Thymus (tissue), 11 donors: ENCODE measurements at regions not wholly inside any gene's neighbourhood (a gene's known extent, or its start where the extent isn't known, plus 50 kb on each side); places are given as distances from the start of the nearest gene placed in this dataset.

ENCODE experiments used
- DNase-seq, 9 donors: peaks; one replicate each; pipeline ENCODE4 v3.0.0-alpha.2; 2013; ENCODE audit warnings: low spot score in 9 of 9, low read depth in 6 of 9, missing footprints in 1 of 9
- H3K27ac ChIP-seq, 2 donors: one replicate each; pipeline ENCODE4 v1.5.1; 2013; ENCODE audit warnings: control low read depth in 1 of 2, low read depth in 1 of 2, low read length in 1 of 2, mild to moderate bottlenecking in 1 of 2, moderate library complexity in 1 of 2
- H3K27me3 ChIP-seq, 2 donors: one replicate each; pipeline ENCODE4 v1.5.1; 2013; ENCODE audit warnings: low read length in 1 of 2; ENCODE audit not compliant: control insufficient read depth in 2 of 2, insufficient read depth in 1 of 2
- H3K36me3 ChIP-seq, 2 donors: one replicate each; pipeline ENCODE4 v1.5.1; 2013; ENCODE audit warnings: low read length in 1 of 2, mild to moderate bottlenecking in 1 of 2, moderate library complexity in 1 of 2; ENCODE audit not compliant: control insufficient read depth in 2 of 2, insufficient read depth in 2 of 2
- H3K4me1 ChIP-seq, 2 donors: one replicate each; pipeline ENCODE4 v1.5.1; 2013; ENCODE audit warnings: low read length in 2 of 2; ENCODE audit not compliant: control insufficient read depth in 2 of 2, insufficient read depth in 2 of 2
- H3K4me3 ChIP-seq, 2 donors: one replicate each; pipeline ENCODE4 v1.5.1; 2013; ENCODE audit warnings: low read length in 2 of 2, control low read depth in 1 of 2, mild to moderate bottlenecking in 1 of 2
- H3K9me3 ChIP-seq, 2 donors: one replicate each; pipeline ENCODE4 v1.5.1; 2013; ENCODE audit warnings: low read length in 1 of 2, mild to moderate bottlenecking in 1 of 2; ENCODE audit not compliant: control insufficient read depth in 2 of 2, insufficient read depth in 1 of 2
- WGBS: extraction: QIAGEN DNeasy Blood & Tissue Kit; methylation state at CpG from one replicate; pipeline ENCODE4 v1.1.7; 2013; 5-methylcytosine and 5-hydroxymethylcytosine counted together
- donor health status: healthy.

DNA sequence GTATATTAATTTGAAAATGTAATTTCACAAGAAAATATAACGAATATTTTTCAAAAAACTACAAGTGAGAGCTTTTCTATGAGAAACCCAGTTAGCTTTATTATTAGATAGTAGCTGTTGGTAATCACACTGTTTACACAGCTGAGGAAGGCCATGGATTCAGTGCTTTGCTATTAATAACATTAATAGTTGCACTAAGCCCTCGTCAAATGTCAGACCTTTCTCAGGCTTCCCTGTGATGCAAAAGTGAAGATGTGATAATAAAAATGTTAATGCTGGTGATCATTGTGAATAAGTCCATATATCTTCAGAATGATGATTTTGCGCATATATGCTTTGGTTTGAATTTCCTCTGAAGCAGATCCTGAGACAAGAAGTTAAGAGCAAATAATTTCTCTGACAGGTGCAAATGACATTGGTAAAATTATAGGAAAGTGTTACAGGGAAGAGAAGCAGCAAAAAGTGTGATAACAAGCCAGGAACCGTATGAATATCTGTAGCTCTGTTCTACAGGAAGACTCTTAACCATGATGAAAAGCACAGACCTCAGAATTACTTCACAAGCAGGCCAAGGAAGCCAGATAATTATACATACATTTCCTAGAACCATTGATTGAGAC, 56.5 kb upstream of the CNTN6 start:
- DNase-seq, result no peak
- H3K4me1 ChIP-seq, result no peaks in the 10 kb centered on the region
- H3K36me3 ChIP-seq, result no peaks in the 10 kb centered on the region
- H3K27ac ChIP-seq, result no peak overlapping the region
- H3K9me3 ChIP-seq, result peaks cover 0 to 16% of the 10 kb centered on the region in 2 donors
- no peak overlapping the region for H3K4me3 ChIP-seq
- WGBS, result 77% methylated on average over 4 of the region's 4 CpGs
- H3K27me3 ChIP-seq, result no peaks in the 10 kb centered on the region

DNA sequence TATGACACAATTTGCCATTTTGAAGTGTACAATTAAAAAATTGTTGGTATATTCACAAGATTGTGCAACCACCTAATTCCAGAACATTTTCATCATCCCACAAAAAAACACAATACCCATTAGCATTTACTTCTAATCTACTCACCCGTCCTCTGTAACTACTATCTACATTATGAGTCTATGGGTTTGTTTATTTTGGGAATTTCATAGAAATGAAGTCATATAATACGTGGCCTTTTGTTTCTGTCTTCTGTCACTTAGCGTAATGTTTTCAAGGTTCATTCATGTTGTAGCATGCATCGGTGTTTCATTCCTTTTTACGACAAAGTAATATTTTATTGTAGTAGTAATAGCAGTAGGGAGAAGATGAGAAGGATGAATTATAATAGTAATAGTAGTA, 55.2 kb upstream of the CNTN6 start:
- Histone ChIP-seq H3K9me3 (peaks cover 0 to 16% of the 10 kb centered on the region in 2 donors), H3K4me3 (no peak overlapping the region), H3K27ac (no peak overlapping the region), H3K36me3 (no peaks in the 10 kb centered on the region), H3K27me3 (no peaks in the 10 kb centered on the region), H3K4me1 (no peaks in the 10 kb centered on the region)
- WGBS, result 94% methylated on average over 5 of the region's 5 CpGs
- DNase-seq, result no peak
